Type B pancreatic cell (in vitro differentiated cells): ENCODE measurements at regions not wholly inside any gene's neighbourhood (a gene's known extent, or its start where the extent isn't known, plus 50 kb on each side); places are given as distances from the start of the nearest gene placed in this dataset.

Experiments
- DNase-seq: peaks from one replicate; pipeline ENCODE4 v3.0.0; 2021; ENCODE audit warnings: mixed read lengths; ENCODE audit not compliant: unreplicated experiment; ENCODE audit errors: extremely low spot score
- H3K27ac Mint-ChIP-seq: 2 replicates; pipeline ENCODE4 v1.8.0; 2021; ENCODE audit warnings: mild to moderate bottlenecking, mixed read lengths
- H3K27me3 Mint-ChIP-seq: 2 replicates; pipeline ENCODE4 v1.8.0; 2021; ENCODE audit warnings: mixed read lengths
- H3K36me3 Mint-ChIP-seq: 2 replicates; pipeline ENCODE4 v1.8.0; 2021; ENCODE audit warnings: mixed read lengths
- H3K4me1 Mint-ChIP-seq: one replicate; pipeline ENCODE4 v1.8.0; 2021; ENCODE audit warnings: mixed read lengths; ENCODE audit not compliant: unreplicated experiment
- H3K4me3 Mint-ChIP-seq: 2 replicates; pipeline ENCODE4 v1.8.0; 2021; ENCODE audit warnings: mild to moderate bottlenecking, mixed read lengths
- H3K9me3 Mint-ChIP-seq: 2 replicates; pipeline ENCODE4 v1.8.0; 2021; ENCODE audit warnings: mixed read lengths
- CTCF ChIP-seq: fragments of 200-600 bp; sonication (generic); conservative IDR thresholded peaks from 2 replicates; pipeline ENCODE4 v1.5.0; 2021; ENCODE audit warnings: antibody characterized with exemption, mild to moderate bottlenecking

GRCh38 chr9:85290019-85290418, 451.7 kb downstream of the AGTPBP1 start:
- Mint-ChIP-seq H3K27ac (no peak overlapping the region), H3K4me3 (no peak overlapping the region), H3K36me3 (no peaks in the 10 kb centered on the region), H3K4me1 (no peaks in the 10 kb centered on the region), H3K9me3 (peaks cover 7% of the 10 kb centered on the region), H3K27me3 (peaks cover 4% of the 10 kb centered on the region)
- no peak for TF ChIP-seq CTCF
- no peak for DNase-seq

GRCh38 chr9:85289142-85289541, 452.6 kb downstream of the AGTPBP1 start:
- H3K27me3 Mint-ChIP-seq = peaks cover 4% of the 10 kb centered on the region
- TF ChIP-seq CTCF = no peak
- H3K9me3 Mint-ChIP-seq = peaks cover 7% of the 10 kb centered on the region
- H3K4me1 Mint-ChIP-seq = no peaks in the 10 kb centered on the region
- no peaks in the 10 kb centered on the region for H3K36me3 Mint-ChIP-seq
- DNase-seq = no peak
- no peak overlapping the region for H3K27ac Mint-ChIP-seq
- H3K4me3 Mint-ChIP-seq = no peak overlapping the region

- no peak overlapping the region for H3K4me3 Mint-ChIP-seq
- DNase-seq = no peak
- TF ChIP-seq CTCF = no peak
- peaks cover 5% of the 10 kb centered on the region for H3K9me3 Mint-ChIP-seq
- H3K4me1 Mint-ChIP-seq = no peaks in the 10 kb centered on the region
- H3K36me3 Mint-ChIP-seq = no peaks in the 10 kb centered on the region
- no peaks in the 10 kb centered on the region for H3K27me3 Mint-ChIP-seq
- H3K27ac Mint-ChIP-seq = no peak overlapping the region
Measured at GRCh38 chr9:85283421-85283820, 458.3 kb downstream of the AGTPBP1 start.

- Mint-ChIP-seq H3K4me3 (no peak overlapping the region), H3K36me3 (no peaks in the 10 kb centered on the region), H3K27ac (no peak overlapping the region), H3K27me3 (no peaks in the 10 kb centered on the region), H3K9me3 (no peaks in the 10 kb centered on the region), H3K4me1 (peaks cover 17% of the 10 kb centered on the region)
- no peak for TF ChIP-seq CTCF
- no peak for DNase-seq
Measured at GRCh38 chr9:85278769-85279168, 463.0 kb downstream of the AGTPBP1 start.

GRCh38 chr9:85276741-85277140, 465.0 kb downstream of the AGTPBP1 start:
- TF ChIP-seq CTCF = no peak
- Mint-ChIP-seq H3K27ac (no peak overlapping the region), H3K27me3 (no peaks in the 10 kb centered on the region), H3K9me3 (no peaks in the 10 kb centered on the region), H3K36me3 (no peaks in the 10 kb centered on the region), H3K4me1 (peaks cover 17% of the 10 kb centered on the region), H3K4me3 (no peak overlapping the region)
- DNase-seq = no peak

- no peak for DNase-seq
- Mint-ChIP-seq H3K4me3 (no peak overlapping the region), H3K27me3 (peaks cover 3% of the 10 kb centered on the region), H3K9me3 (no peaks in the 10 kb centered on the region), H3K4me1 (peaks cover 22% of the 10 kb centered on the region), H3K27ac (no peak overlapping the region), H3K36me3 (no peaks in the 10 kb centered on the region)
- no peak for TF ChIP-seq CTCF
Measured at GRCh38 chr9:85269811-85270210, 471.9 kb downstream of the AGTPBP1 start.
